NT2/D1 (cell line): ENCODE measurements at regions not wholly inside any gene's neighbourhood (a gene's known extent, or its start where the extent isn't known, plus 50 kb on each side); places are given as distances from the start of the nearest gene placed in this dataset.

Source experiments
- SUZ12 ChIP-seq: IDR thresholded peaks from 2 replicates; pipeline ENCODE4 v1.6.1; 2011; ENCODE audit not compliant: insufficient read length, insufficient read depth; ENCODE audit errors: extremely low read depth
- YY1 ChIP-seq: IDR thresholded peaks from 2 replicates; pipeline ENCODE4 v1.6.1; 2011; ENCODE audit not compliant: insufficient read length, insufficient read depth
- ZNF274 ChIP-seq: IDR thresholded peaks from 2 replicates; pipeline ENCODE4 v1.6.1; 2011; ENCODE audit warnings: mild to moderate bottlenecking, low read depth, low read length

DNA sequence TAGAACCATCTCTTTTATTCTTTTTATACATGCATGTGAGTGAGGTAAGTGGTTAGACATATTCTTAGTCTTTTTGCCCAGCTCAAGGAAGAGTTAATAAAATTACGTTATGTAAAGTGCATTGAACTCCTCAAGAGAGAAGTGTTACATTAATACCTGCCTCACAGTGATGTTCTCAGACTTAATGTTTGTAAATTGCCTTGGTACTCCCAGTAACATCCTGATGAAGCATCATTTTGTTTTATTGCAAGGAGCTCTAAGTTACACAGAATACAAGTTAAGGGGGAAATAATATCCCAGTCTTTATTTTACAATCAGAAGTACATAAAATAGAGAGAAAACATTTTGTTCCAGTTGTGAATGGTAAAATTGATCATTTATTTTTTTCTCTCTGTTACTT lies 89.5 kb upstream of the ARRDC3 start:
- TF ChIP-seq SUZ12, result no peak
- no peak for TF ChIP-seq ZNF274
- TF ChIP-seq YY1, result no peak
